ENCODE measurements at regions not wholly inside any gene's neighbourhood (a gene's known extent, or its start where the extent isn't known, plus 50 kb on each side); places are given as distances from the start of the nearest gene placed in this dataset. TPM values are rescaled to one million over a fixed set of nuclear protein-coding genes. Genes with fewer than 3 reads are reported as not detected.

DNA sequence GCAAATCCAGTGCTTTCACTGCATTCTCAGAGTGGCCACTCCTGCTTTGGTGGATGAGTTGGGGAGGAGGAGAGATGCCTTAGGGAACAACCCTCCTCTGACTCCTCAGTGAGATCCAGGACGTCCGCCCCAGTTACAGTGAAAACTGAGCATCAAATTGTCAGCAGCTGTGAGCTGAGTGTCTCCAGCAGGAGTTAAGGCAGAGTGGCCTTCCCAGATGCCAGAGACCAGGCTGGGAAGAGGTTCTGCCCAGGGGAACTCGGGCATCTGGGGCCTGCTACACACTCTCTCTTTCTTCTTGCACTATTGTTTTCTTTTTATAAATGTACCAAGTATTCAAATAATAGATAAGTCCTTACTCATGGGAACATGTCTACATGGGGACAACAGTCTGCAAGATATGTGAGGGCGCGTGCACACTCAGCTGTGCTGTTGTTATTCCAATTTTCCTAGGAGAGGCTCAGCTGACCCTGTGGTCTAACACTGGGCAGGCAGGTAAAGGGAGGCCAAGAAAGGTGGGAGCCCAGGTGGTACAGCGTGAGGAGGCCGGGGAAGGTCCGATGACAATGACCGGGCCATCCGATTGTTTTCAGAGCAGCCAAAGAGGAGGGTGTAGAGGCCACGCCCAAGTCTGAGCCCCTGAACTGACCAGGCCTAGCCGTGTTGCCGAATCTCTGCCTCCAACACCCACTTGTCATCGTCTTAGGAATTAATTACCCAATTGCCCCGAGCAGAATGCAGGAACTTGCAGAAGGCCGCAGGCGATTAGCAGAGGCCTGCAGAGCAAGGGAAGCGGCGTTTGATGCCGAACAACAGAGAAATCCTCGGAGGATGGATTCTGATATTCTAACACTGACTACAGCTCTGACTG lies 166.9 kb downstream of the ANAPC1 start:
- Mint-ChIP-seq H3K36me3 (ENCODE audit: unreplicated experiment) (peaks cover 3% of the 10 kb centered on the region), H3K27me3 (ENCODE audit: unreplicated experiment) (peaks cover 2% of the 10 kb centered on the region), H3K9me3 (ENCODE audit: unreplicated experiment) (peaks cover 2% of the 10 kb centered on the region), H3K27ac (ENCODE audit: unreplicated experiment) (no peak overlapping the region), H3K4me1 (ENCODE audit: low read depth, unreplicated experiment) (no peaks in the 10 kb centered on the region), H3K4me3 (ENCODE audit: unreplicated experiment) (no peak overlapping the region)
- TF ChIP-seq, protein P1, sequence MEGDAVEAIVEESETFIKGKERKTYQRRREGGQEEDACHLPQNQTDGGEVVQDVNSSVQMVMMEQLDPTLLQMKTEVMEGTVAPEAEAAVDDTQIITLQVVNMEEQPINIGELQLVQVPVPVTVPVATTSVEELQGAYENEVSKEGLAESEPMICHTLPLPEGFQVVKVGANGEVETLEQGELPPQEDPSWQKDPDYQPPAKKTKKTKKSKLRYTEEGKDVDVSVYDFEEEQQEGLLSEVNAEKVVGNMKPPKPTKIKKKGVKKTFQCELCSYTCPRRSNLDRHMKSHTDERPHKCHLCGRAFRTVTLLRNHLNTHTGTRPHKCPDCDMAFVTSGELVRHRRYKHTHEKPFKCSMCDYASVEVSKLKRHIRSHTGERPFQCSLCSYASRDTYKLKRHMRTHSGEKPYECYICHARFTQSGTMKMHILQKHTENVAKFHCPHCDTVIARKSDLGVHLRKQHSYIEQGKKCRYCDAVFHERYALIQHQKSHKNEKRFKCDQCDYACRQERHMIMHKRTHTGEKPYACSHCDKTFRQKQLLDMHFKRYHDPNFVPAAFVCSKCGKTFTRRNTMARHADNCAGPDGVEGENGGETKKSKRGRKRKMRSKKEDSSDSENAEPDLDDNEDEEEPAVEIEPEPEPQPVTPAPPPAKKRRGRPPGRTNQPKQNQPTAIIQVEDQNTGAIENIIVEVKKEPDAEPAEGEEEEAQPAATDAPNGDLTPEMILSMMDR (IDR thresholded peaks at IDR 0.05; ENCODE audit: partially characterized antibody, unreplicated experiment) = no peak
- DNase-seq = no peak

Small RNA genes in the stretch of these regions (microRNA-seq; reads per million reads assigned to microRNA genes)
- gene MIR4435-2 (ENCODE audit: unreplicated experiment) = not detected

All from glutamatergic neuron (in vitro differentiated cells).